ENCODE measurements at regions not wholly inside any gene's neighbourhood (a gene's known extent, or its start where the extent isn't known, plus 50 kb on each side); places are given as distances from the start of the nearest gene placed in this dataset.

- Histone ChIP-seq H3K27me3 (ENCODE audit: insufficient read depth, low read depth) (no peaks in the 10 kb centered on the region), H3K4me3 (IDR thresholded peaks at IDR 0.05; ENCODE audit: insufficient read depth, low read depth, low read length) (no peak overlapping the region), H3K4me2 (no peak overlapping the region), H3K4me1 (ENCODE audit: low read depth, poor library complexity, severe bottlenecking) (no peaks in the 10 kb centered on the region), H3K36me3 (ENCODE audit: insufficient read depth) (no peaks in the 10 kb centered on the region), H2AFZ (ENCODE audit: low read depth) (no peak overlapping the region), H3K79me2 (ENCODE audit: insufficient read depth, low read depth) (no peaks in the 10 kb centered on the region), H3K9ac (no peak overlapping the region), H4K20me1 (ENCODE audit: insufficient read depth) (no peaks in the 10 kb centered on the region), H3K27ac (no peak overlapping the region)
- TF ChIP-seq CTCF (conservative IDR thresholded peaks at IDR 0.05; ENCODE audit: low read depth, low read length): no peak
Measured at GRCh38 chr9:17990602-17991001, 411.7 kb downstream of the SH3GL2 start.

- Histone ChIP-seq H3K36me3 (ENCODE audit: insufficient read depth) (no peaks in the 10 kb centered on the region), H3K4me2 (no peak overlapping the region), H3K4me3 (IDR thresholded peaks at IDR 0.05; ENCODE audit: insufficient read depth, low read depth, low read length) (no peak overlapping the region), H3K9ac (no peak overlapping the region), H3K27ac (no peak overlapping the region), H3K79me2 (ENCODE audit: insufficient read depth, low read depth) (no peaks in the 10 kb centered on the region), H3K27me3 (ENCODE audit: insufficient read depth, low read depth) (no peaks in the 10 kb centered on the region), H2AFZ (ENCODE audit: low read depth) (no peak overlapping the region), H3K4me1 (ENCODE audit: low read depth, poor library complexity, severe bottlenecking) (no peaks in the 10 kb centered on the region), H4K20me1 (ENCODE audit: insufficient read depth) (no peaks in the 10 kb centered on the region)
- TF ChIP-seq CTCF (conservative IDR thresholded peaks at IDR 0.05; ENCODE audit: low read depth, low read length): no peak
Measured at GRCh38 chr9:17993024-17993423, 414.2 kb downstream of the SH3GL2 start.

- Histone ChIP-seq H3K36me3 (ENCODE audit: insufficient read depth) (no peaks in the 10 kb centered on the region), H2AFZ (ENCODE audit: low read depth) (no peak overlapping the region), H3K9ac (no peak overlapping the region), H3K27me3 (ENCODE audit: insufficient read depth, low read depth) (no peaks in the 10 kb centered on the region), H3K4me2 (no peak overlapping the region), H3K27ac (no peak overlapping the region), H3K4me3 (IDR thresholded peaks at IDR 0.05; ENCODE audit: insufficient read depth, low read depth, low read length) (no peak overlapping the region), H4K20me1 (ENCODE audit: insufficient read depth) (no peaks in the 10 kb centered on the region), H3K4me1 (ENCODE audit: low read depth, poor library complexity, severe bottlenecking) (no peaks in the 10 kb centered on the region), H3K79me2 (ENCODE audit: insufficient read depth, low read depth) (no peaks in the 10 kb centered on the region)
- no peak for TF ChIP-seq CTCF (conservative IDR thresholded peaks at IDR 0.05; ENCODE audit: low read depth, low read length)
Measured at GRCh38 chr9:17994695-17995425, 416.0 kb downstream of the SH3GL2 start.

GRCh38 chr9:17996728-17997127 lies 417.9 kb downstream of the SH3GL2 start:
- H3K4me2 ChIP-seq: no peak overlapping the region
- H3K4me1 ChIP-seq (ENCODE audit: low read depth, poor library complexity, severe bottlenecking): no peaks in the 10 kb centered on the region
- H3K36me3 ChIP-seq (ENCODE audit: insufficient read depth): no peaks in the 10 kb centered on the region
- H3K4me3 ChIP-seq (IDR thresholded peaks at IDR 0.05; ENCODE audit: insufficient read depth, low read depth, low read length): no peak overlapping the region
- H3K9ac ChIP-seq: no peak overlapping the region
- H4K20me1 ChIP-seq (ENCODE audit: insufficient read depth): no peaks in the 10 kb centered on the region
- H3K27me3 ChIP-seq (ENCODE audit: insufficient read depth, low read depth): no peaks in the 10 kb centered on the region
- TF ChIP-seq CTCF (conservative IDR thresholded peaks at IDR 0.05; ENCODE audit: low read depth, low read length): no peak
- no peak overlapping the region for H3K27ac ChIP-seq
- H3K79me2 ChIP-seq (ENCODE audit: insufficient read depth, low read depth): no peaks in the 10 kb centered on the region
- H2AFZ ChIP-seq (ENCODE audit: low read depth): no peak overlapping the region
